ENCODE measurements at regions not wholly inside any gene's neighbourhood (a gene's known extent, or its start where the extent isn't known, plus 50 kb on each side); places are given as distances from the start of the nearest gene placed in this dataset.

GRCh38 chr2:221200184-221200839 is 371.8 kb downstream of the EPHA4 start:
- TF ChIP-seq JUND (IDR thresholded peaks at IDR 0.05; ENCODE audit: low read depth) = no peak
- DNase-seq (ENCODE audit: low read depth in 1 of 2, low spot score in 1 of 2) = no peak
- in situ Hi-C loops (cut with HindIII; ENCODE audit: low pct_unique_long_range_greater_than_20kb, low sequenced_read_pairs) = no loop called here

- in situ Hi-C loops (cut with HindIII; ENCODE audit: low pct_unique_long_range_greater_than_20kb, low sequenced_read_pairs) = no loop called here
- no peak for TF ChIP-seq JUND (IDR thresholded peaks at IDR 0.05; ENCODE audit: low read depth)
- DNase-seq (ENCODE audit: low read depth in 1 of 2, low spot score in 1 of 2) = no peak
These were observed 369.7 kb downstream of the EPHA4 start for GRCh38 chr2:221202431-221202830.

GRCh38 chr2:221203125-221203524 is 369.0 kb downstream of the EPHA4 start:
- DNase-seq (ENCODE audit: low read depth in 1 of 2, low spot score in 1 of 2) = no peak
- TF ChIP-seq JUND (IDR thresholded peaks at IDR 0.05; ENCODE audit: low read depth) = no peak
- in situ Hi-C loops (cut with HindIII; ENCODE audit: low pct_unique_long_range_greater_than_20kb, low sequenced_read_pairs) = no loop called here

GRCh38 chr2:221203856-221204255 is 368.2 kb downstream of the EPHA4 start:
- no peak for TF ChIP-seq JUND (IDR thresholded peaks at IDR 0.05; ENCODE audit: low read depth)
- no peak for DNase-seq (ENCODE audit: low read depth in 1 of 2, low spot score in 1 of 2)
- in situ Hi-C loops (cut with HindIII; ENCODE audit: low pct_unique_long_range_greater_than_20kb, low sequenced_read_pairs) = no loop called here

- peak in 1 of 2 experiments; percentile 12 for DNase-seq (ENCODE audit: low read depth in 1 of 2, low spot score in 1 of 2)
- in situ Hi-C loops (cut with HindIII; ENCODE audit: low pct_unique_long_range_greater_than_20kb, low sequenced_read_pairs) = no loop called here
- TF ChIP-seq JUND (IDR thresholded peaks at IDR 0.05; ENCODE audit: low read depth) = no peak
These were observed 367.4 kb downstream of the EPHA4 start for GRCh38 chr2:221204699-221205098.

GRCh38 chr2:221205103-221205673 is 366.9 kb downstream of the EPHA4 start:
- in situ Hi-C loops (cut with HindIII; ENCODE audit: low pct_unique_long_range_greater_than_20kb, low sequenced_read_pairs) = no loop called here
- peak; percentile 11 to 85 for DNase-seq (ENCODE audit: low read depth in 1 of 2, low spot score in 1 of 2)
- TF ChIP-seq JUND (IDR thresholded peaks at IDR 0.05; ENCODE audit: low read depth) = peak; percentile 36; the same call in 1 of the 2 replicates

GRCh38 chr2:221210686-221211085 is 361.4 kb downstream of the EPHA4 start:
- in situ Hi-C loops (cut with HindIII; ENCODE audit: low pct_unique_long_range_greater_than_20kb, low sequenced_read_pairs) = no loop called here
- no peak for DNase-seq (ENCODE audit: low read depth in 1 of 2, low spot score in 1 of 2)
- TF ChIP-seq JUND (IDR thresholded peaks at IDR 0.05; ENCODE audit: low read depth) = no peak

- DNase-seq (ENCODE audit: low read depth in 1 of 2, low spot score in 1 of 2) = no peak
- in situ Hi-C loops (cut with HindIII; ENCODE audit: low pct_unique_long_range_greater_than_20kb, low sequenced_read_pairs) = no loop called here
- TF ChIP-seq JUND (IDR thresholded peaks at IDR 0.05; ENCODE audit: low read depth) = no peak
These were observed 360.5 kb downstream of the EPHA4 start for GRCh38 chr2:221211653-221212052.

GRCh38 chr2:221212105-221212504 is 360.0 kb downstream of the EPHA4 start:
- no peak for DNase-seq (ENCODE audit: low read depth in 1 of 2, low spot score in 1 of 2)
- TF ChIP-seq JUND (IDR thresholded peaks at IDR 0.05; ENCODE audit: low read depth) = no peak
- in situ Hi-C loops (cut with HindIII; ENCODE audit: low pct_unique_long_range_greater_than_20kb, low sequenced_read_pairs) = no loop called here

- TF ChIP-seq JUND (IDR thresholded peaks at IDR 0.05; ENCODE audit: low read depth) = no peak
- DNase-seq (ENCODE audit: low read depth in 1 of 2, low spot score in 1 of 2) = no peak
- in situ Hi-C loops (cut with HindIII; ENCODE audit: low pct_unique_long_range_greater_than_20kb, low sequenced_read_pairs) = no loop called here
These were observed 356.6 kb downstream of the EPHA4 start for GRCh38 chr2:221215487-221215886.

GRCh38 chr2:221216636-221217035 is 355.5 kb downstream of the EPHA4 start:
- no peak for TF ChIP-seq JUND (IDR thresholded peaks at IDR 0.05; ENCODE audit: low read depth)
- DNase-seq (ENCODE audit: low read depth in 1 of 2, low spot score in 1 of 2) = no peak
- in situ Hi-C loops (cut with HindIII; ENCODE audit: low pct_unique_long_range_greater_than_20kb, low sequenced_read_pairs) = no loop called here

- TF ChIP-seq JUND (IDR thresholded peaks at IDR 0.05; ENCODE audit: low read depth) = no peak
- no peak for DNase-seq (ENCODE audit: low read depth in 1 of 2, low spot score in 1 of 2)
- in situ Hi-C loops (cut with HindIII; ENCODE audit: low pct_unique_long_range_greater_than_20kb, low sequenced_read_pairs) = no loop called here
These were observed 346.4 kb downstream of the EPHA4 start for GRCh38 chr2:221225752-221226151.

GRCh38 chr2:221228214-221228769 is 343.8 kb downstream of the EPHA4 start:
- in situ Hi-C loops (cut with HindIII; ENCODE audit: low pct_unique_long_range_greater_than_20kb, low sequenced_read_pairs) = no loop called here
- TF ChIP-seq JUND (IDR thresholded peaks at IDR 0.05; ENCODE audit: low read depth) = no peak
- no peak for DNase-seq (ENCODE audit: low read depth in 1 of 2, low spot score in 1 of 2)

Data from T47D (cell line).